DMS153 treated with DMSO at 0.1 percent for 48 hours (cell line): ENCODE measurements at regions not wholly inside any gene's neighbourhood (a gene's known extent, or its start where the extent isn't known, plus 50 kb on each side); places are given as distances from the start of the nearest gene placed in this dataset.

Experiments used
- DNase-seq: peaks from one replicate; lab custom pipeline; 2025; ENCODE audit not compliant: unreplicated experiment; lab: John Stamatoyannopoulos, UW

- DNase-seq: no peak
These were observed 86.1 kb upstream of the CD83 start for GRCh38 chr6:14031516-14031915.

- DNase-seq: no peak
These were observed 82.3 kb upstream of the CD83 start for GRCh38 chr6:14035071-14035847.

- DNase-seq: no peak
These were observed 81.7 kb upstream of the CD83 start for GRCh38 chr6:14035874-14036273.

- DNase-seq: no peak
These were observed 80.7 kb upstream of the CD83 start for GRCh38 chr6:14036911-14037310.

GRCh38 chr6:14037402-14038277 lies 79.9 kb upstream of the CD83 start:
- DNase-seq: no peak

- no peak for DNase-seq
These were observed 78.8 kb upstream of the CD83 start for GRCh38 chr6:14038467-14039437.

GRCh38 chr6:14040042-14040441 lies 77.5 kb upstream of the CD83 start:
- no peak for DNase-seq

- DNase-seq: peak; percentile 13
These were observed 71.0 kb upstream of the CD83 start for GRCh38 chr6:14046476-14047068.

- no peak for DNase-seq
These were observed 70.3 kb upstream of the CD83 start for GRCh38 chr6:14047151-14047740.

- no peak for DNase-seq
These were observed 68.7 kb upstream of the CD83 start for GRCh38 chr6:14048837-14049236.

GRCh38 chr6:14051355-14051754 lies 66.2 kb upstream of the CD83 start:
- no peak for DNase-seq

GRCh38 chr6:14053811-14054210 lies 63.8 kb upstream of the CD83 start:
- no peak for DNase-seq

GRCh38 chr6:14055541-14055940 lies 62.0 kb upstream of the CD83 start:
- peak; percentile 14 for DNase-seq

GRCh38 chr6:14058029-14058695 lies 59.4 kb upstream of the CD83 start:
- no peak for DNase-seq

- DNase-seq: no peak
These were observed 58.8 kb upstream of the CD83 start for GRCh38 chr6:14058735-14059134.

GRCh38 chr6:14059791-14060436 lies 57.7 kb upstream of the CD83 start:
- DNase-seq: peak; percentile 18

- no peak for DNase-seq
These were observed 56.6 kb upstream of the CD83 start for GRCh38 chr6:14060971-14061370.

- DNase-seq: no peak
These were observed 55.9 kb upstream of the CD83 start for GRCh38 chr6:14061643-14062042.

GRCh38 chr6:14062345-14063029 lies 55.1 kb upstream of the CD83 start:
- DNase-seq: no peak
